IPS-15b (cell line): ENCODE measurements at regions not wholly inside any gene's neighbourhood (a gene's known extent, or its start where the extent isn't known, plus 50 kb on each side); places are given as distances from the start of the nearest gene placed in this dataset.

ENCODE experiments used
- H3K27me3 ChIP-seq: one replicate; pipeline ENCODE4 v1.6.1; 2013; ENCODE audit warnings: low read length; ENCODE audit not compliant: control insufficient read depth, insufficient read depth
- H3K36me3 ChIP-seq: one replicate; pipeline ENCODE4 v1.6.1; 2013; ENCODE audit warnings: low read length; ENCODE audit not compliant: control insufficient read depth, insufficient read depth
- H3K4me1 ChIP-seq: one replicate; pipeline ENCODE4 v1.6.1; 2013; ENCODE audit warnings: mild to moderate bottlenecking, low read length; ENCODE audit not compliant: control insufficient read depth, insufficient read depth
- H3K4me3 ChIP-seq: one replicate; pipeline ENCODE4 v1.5.1; 2013; ENCODE audit warnings: low read depth, low read length
- H3K9ac ChIP-seq: one replicate; pipeline ENCODE4 v1.6.1; 2013; ENCODE audit warnings: low read depth, mild to moderate bottlenecking, low read length
- H3K9me3 ChIP-seq: one replicate; pipeline ENCODE4 v1.6.1; 2013; ENCODE audit warnings: mild to moderate bottlenecking, low read length; ENCODE audit not compliant: control insufficient read depth, insufficient read depth

DNA sequence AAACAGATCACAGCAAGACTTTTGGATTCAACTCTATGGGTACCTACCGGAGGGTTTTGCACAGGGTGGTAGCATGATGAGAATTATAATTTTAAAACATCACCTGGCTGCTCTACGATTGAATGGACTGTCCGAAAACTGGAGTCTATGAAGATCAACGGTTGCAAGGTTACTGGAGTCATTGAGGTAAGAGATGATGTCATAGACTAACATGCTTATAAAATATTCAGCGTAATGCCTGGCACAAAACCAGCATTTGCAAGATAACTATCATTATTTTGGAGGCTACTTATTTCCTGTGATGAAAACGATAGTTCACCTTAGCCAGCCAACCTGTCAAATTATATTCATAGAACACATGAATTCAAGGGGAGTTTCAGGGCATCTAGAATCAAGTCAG lies 580.6 kb upstream of the TBX3 start:
- H3K4me3 ChIP-seq = no peak overlapping the region
- no peak overlapping the region for H3K9ac ChIP-seq
- no peaks in the 10 kb centered on the region for H3K27me3 ChIP-seq
- H3K4me1 ChIP-seq = no peaks in the 10 kb centered on the region
- no peaks in the 10 kb centered on the region for H3K9me3 ChIP-seq
- H3K36me3 ChIP-seq = no peaks in the 10 kb centered on the region

DNA sequence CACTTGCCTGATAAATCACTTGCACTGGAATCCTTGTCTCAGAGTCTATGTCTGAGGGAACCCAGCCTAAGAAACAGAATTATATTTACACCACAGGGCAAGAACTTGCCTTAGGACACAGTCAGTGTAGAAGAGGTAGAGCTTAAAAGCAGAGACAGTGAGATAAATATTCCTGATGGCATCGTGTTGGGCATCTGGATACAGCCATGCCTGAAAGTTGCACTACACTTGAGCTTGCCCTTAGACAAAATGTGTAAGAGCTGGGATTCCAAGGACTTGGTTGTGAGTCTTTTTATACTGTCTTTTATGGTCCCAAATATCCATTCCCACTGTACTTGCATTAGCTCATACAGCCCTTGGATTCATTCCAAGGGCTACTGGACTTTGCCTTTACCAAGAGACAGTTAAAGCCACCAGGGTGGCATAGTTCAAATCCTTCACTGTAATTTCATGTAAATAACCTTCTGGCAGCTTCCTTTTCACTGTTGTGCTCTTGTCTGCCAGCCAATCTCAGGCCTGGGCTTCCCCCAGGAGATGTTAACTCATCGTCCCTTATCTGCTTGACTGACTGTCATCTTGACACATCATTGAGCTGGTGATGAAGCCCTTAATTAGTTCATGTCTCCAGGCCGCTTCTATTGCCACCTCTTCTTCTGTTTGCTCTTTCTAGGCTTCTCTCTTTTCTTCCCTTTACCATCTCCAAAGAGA lies 577.9 kb upstream of the TBX3 start:
- Histone ChIP-seq H3K4me3 (no peak overlapping the region), H3K9ac (no peak overlapping the region)

DNA sequence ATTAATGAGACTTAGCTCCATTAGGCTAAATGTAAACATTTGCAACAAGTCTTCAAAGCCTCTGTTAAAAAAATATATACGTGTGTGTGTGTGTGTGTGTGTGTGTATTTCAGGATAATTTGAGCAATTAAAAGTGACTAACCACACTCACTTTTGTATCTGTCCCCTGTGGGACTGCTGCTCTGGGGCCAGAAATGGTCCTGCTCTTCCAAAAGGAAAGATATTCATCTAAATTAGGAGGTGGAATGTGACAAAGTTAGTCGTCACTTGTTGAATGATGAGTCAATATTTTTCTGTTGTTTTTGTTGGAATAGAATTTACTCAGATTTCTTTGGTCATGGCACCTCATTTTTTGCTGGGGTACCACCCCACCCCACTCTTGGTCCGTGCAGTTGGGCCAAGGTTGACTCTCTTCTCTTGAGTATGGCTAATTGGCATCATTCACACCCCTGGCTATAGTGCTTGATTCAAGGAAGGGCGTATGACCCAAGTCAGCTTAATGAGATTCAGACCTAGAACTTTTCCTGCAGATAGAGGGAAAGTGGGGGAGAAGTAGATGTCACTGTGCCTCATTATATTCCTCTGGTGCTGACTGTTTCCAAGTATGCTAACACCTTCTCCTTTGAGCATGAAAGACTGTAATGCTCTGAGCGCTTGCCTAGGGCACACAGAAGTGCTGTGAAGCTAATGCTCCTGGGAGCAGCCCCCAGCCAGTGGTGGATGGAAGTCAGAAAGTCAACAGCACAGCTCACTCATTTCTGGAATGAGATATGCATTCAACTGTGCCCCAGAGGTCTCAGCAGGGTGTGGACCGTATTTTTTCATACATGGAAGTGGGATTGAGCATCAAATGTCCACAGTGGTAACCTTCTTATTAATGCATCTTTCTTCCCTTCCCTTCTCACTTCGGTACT lies 577.0 kb upstream of the TBX3 start:
- Histone ChIP-seq H3K4me1 (no peaks in the 10 kb centered on the region), H3K4me3 (no peak overlapping the region), H3K36me3 (no peaks in the 10 kb centered on the region), H3K27me3 (no peaks in the 10 kb centered on the region), H3K9me3 (no peaks in the 10 kb centered on the region), H3K9ac (no peak overlapping the region)

More for the DNA sequence above, 577.9 kb upstream of the TBX3 start:
- Histone ChIP-seq H3K9me3 (no peaks in the 10 kb centered on the region), H3K36me3 (no peaks in the 10 kb centered on the region), H3K27me3 (no peaks in the 10 kb centered on the region), H3K4me1 (no peaks in the 10 kb centered on the region)

DNA sequence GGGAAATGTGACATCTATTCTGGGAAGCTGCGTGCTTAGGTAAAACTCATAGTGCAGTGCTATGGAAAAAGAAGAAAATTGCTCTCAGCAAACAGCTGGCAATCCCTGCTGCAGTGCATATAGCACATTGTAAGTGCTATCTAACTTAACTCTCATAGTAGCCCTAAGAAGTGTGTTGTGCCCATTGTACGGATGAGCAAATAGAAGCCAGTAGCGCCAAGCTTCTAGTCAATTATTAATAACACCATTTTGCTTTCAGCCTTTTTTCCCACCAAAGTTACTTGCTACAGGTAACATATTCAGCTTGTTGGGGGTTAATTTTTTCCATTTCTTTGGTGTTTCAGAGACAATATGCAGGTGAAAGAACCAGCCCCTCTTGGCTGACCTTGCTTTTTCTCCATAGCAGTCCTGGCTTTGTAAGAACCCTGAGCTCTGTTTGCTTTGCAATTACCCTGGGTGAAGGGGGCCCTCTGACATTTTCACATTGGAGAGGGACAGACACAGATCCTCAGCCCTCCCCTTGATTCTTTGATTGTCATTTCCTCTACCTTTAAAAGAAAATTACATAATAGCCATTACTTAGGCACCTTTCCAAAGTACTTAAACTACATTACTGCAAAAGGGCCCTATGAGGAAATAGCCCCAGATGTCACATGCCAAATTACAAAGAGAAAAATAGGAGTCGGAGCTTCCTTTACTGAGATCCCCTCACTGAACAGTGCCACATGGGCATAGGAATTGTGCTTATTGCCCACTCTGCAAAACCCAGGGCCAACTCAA lies 576.2 kb upstream of the TBX3 start:
- Histone ChIP-seq H3K36me3 (no peaks in the 10 kb centered on the region), H3K9me3 (no peaks in the 10 kb centered on the region), H3K4me3 (no peak overlapping the region), H3K27me3 (no peaks in the 10 kb centered on the region), H3K4me1 (no peaks in the 10 kb centered on the region), H3K9ac (no peak overlapping the region)

DNA sequence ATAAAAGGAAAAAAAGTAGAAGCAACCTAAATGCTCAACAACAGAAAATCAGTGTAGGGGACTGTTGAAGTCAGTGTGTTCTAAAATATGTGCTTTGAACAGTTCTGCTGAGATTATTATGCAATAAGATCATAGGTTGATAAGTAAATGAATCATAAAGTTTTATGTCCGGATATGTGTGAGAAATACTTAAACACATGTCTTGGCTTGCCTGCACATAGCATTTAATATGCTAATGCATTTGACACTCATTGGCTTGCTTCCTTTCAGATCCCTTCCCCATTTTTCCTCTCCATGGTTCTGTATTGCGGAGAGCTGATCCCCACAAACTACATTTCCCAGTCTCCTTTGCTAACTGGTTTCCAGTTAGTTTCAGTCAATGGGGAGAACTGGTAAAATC lies 573.8 kb upstream of the TBX3 start:
- Histone ChIP-seq H3K9ac (no peak overlapping the region), H3K36me3 (no peaks in the 10 kb centered on the region), H3K4me3 (no peak overlapping the region), H3K27me3 (no peaks in the 10 kb centered on the region), H3K4me1 (no peaks in the 10 kb centered on the region), H3K9me3 (no peaks in the 10 kb centered on the region)

DNA sequence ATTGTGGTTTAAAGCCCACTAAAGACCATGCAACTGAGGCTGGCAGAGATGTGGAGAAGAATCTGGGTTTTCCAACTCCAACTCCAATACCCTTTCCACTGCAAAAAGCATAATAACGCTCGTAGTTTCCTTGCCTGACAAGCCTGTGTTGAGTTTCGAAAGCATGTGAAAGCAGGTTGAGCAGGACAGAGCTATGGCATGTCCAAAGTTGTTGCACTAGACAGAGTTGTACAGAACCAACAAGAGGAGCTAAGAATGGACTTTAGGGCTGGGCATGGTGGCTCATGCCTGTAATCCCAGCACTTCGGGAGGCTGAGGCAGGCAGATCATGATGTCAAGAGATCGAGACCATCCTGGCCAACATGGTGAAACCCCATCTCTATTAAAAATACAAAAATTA lies 572.0 kb upstream of the TBX3 start:
- Histone ChIP-seq H3K4me1 (no peaks in the 10 kb centered on the region), H3K27me3 (no peaks in the 10 kb centered on the region), H3K4me3 (no peak overlapping the region), H3K36me3 (no peaks in the 10 kb centered on the region), H3K9ac (no peak overlapping the region), H3K9me3 (no peaks in the 10 kb centered on the region)

DNA sequence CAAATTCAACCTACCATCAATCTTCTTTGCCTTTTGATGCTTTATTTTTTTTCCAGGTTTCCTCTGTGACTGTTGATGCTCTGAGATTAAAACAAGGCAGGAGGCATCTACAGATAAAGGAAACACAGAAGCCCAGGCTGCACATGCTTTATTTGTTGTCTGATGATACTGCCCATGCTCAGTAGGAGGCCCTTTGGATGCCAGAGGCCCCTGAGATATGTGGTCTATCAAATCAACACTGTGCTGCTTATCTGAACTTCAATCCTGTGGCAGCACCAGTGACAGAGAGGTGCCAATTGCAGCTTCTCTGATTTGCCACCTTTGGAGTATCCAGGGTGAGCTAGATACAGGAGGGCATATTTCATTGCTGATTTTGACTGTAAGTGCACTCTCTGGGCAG lies 571.3 kb upstream of the TBX3 start:
- no peak overlapping the region for H3K4me3 ChIP-seq
- H3K4me1 ChIP-seq = no peaks in the 10 kb centered on the region
- H3K36me3 ChIP-seq = no peaks in the 10 kb centered on the region
- H3K9me3 ChIP-seq = no peaks in the 10 kb centered on the region
- no peaks in the 10 kb centered on the region for H3K27me3 ChIP-seq
- no peak overlapping the region for H3K9ac ChIP-seq

DNA sequence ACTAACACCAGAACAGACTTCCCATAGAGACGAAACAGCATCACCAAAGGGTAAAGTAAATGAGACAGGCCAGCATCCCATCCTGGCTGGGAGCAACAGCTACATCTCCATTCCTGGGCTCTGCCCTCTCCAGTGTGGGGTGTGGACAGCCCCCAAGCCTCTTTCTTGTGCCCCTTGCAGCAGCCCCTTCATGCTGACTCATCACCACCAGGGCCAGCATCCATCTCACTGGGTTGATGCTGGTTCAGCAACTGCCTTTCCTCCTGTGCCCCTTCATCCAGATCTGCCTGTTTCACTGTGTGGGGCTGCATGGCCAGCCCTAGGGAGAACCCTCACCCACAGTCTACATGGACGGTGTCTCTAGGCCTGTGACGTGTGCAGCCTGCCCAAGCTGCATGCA lies 569.1 kb upstream of the TBX3 start:
- Histone ChIP-seq H3K9ac (no peak overlapping the region), H3K4me1 (no peaks in the 10 kb centered on the region), H3K9me3 (no peaks in the 10 kb centered on the region), H3K27me3 (no peaks in the 10 kb centered on the region), H3K36me3 (no peaks in the 10 kb centered on the region), H3K4me3 (no peak overlapping the region)

DNA sequence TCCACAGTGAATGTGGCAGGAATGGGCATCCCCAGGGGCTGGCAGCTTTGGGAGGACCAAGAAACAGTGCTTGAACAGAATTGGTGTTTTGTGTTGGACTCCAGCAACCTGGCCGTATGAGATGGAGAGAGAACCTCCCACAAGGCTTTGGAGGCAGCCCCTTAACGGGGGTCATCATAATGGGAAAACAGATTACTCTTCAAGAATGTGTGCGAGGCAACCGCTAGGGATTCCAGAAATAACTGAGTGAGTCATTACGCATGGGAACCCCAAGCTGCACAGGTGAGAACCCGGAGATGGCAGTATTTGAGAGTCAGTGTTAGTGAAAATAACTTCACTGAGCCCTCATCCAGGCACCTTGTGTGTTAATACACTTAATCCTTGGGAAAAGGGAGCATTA lies 567.8 kb upstream of the TBX3 start:
- H3K36me3 ChIP-seq = no peaks in the 10 kb centered on the region
- H3K27me3 ChIP-seq = no peaks in the 10 kb centered on the region
- H3K9ac ChIP-seq = no peak overlapping the region
- H3K4me1 ChIP-seq = no peaks in the 10 kb centered on the region
- no peak overlapping the region for H3K4me3 ChIP-seq
- H3K9me3 ChIP-seq = no peaks in the 10 kb centered on the region

DNA sequence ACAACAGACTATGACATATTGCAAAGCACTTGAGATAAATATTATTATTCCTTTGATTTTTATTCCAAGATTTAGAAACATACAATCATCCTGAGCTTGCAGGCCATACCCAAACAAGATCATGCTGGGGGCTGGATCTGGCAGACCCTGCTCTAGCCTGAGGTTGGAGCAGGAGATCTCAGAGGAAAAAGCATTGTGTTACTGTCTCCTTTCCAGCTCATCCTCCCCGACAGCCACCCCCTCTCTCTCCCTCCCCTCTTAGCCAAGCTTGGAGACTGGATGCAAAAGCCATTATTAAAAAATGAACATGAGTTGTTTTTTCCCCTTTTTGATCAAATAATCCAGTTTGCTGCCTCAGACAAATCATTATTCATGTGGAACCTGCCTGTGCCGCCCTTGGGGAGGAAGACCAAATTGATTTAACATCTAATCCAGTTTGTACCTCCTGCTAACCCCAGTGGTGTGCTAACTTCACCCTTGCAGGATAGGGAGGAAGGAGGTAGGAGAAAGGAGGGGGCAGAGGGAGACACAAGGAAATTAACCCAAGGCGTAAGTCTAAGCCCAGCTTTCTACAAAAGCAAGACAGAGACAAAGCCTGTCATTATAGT lies 565.8 kb upstream of the TBX3 start:
- no peak overlapping the region for H3K9ac ChIP-seq
- no peaks in the 10 kb centered on the region for H3K27me3 ChIP-seq
- H3K4me3 ChIP-seq = no peak overlapping the region
- no peaks in the 10 kb centered on the region for H3K36me3 ChIP-seq
- no peaks in the 10 kb centered on the region for H3K4me1 ChIP-seq
- H3K9me3 ChIP-seq = no peaks in the 10 kb centered on the region

DNA sequence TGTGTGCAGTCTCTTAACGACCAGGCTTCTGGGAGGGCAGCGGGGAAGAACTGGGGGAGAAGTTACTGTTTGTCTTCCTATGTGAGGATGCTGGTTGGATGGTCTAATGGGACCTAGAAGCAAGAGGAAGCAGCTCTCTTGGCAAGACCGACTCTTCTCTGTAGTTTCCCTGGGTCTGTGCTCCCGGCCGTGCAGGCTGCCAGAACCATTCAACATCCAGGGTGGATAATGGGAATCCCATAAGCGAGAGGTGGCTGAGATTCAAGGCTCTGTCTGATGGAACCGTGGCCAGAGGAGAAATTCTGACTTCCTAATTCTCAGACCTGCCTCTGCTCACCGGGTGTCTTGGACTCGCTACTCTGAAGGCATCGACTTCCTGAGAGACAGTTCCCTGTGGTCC lies 561.0 kb upstream of the TBX3 start:
- no peaks in the 10 kb centered on the region for H3K27me3 ChIP-seq
- H3K9ac ChIP-seq = no peak overlapping the region
- no peaks in the 10 kb centered on the region for H3K36me3 ChIP-seq
- H3K4me1 ChIP-seq = no peaks in the 10 kb centered on the region
- H3K9me3 ChIP-seq = no peaks in the 10 kb centered on the region
- no peak overlapping the region for H3K4me3 ChIP-seq
